Occipital lobe (tissue), 1 donor: ENCODE measurements at regions not wholly inside any gene's neighbourhood (a gene's known extent, or its start where the extent isn't known, plus 50 kb on each side); places are given as distances from the start of the nearest gene placed in this dataset.
"Not testable (repeated sequence)": the region's sequence is repeated elsewhere in the genome, so short reads cannot be mapped to it uniquely, and the experiment has no call there.

ENCODE experiments used
- DNase-seq: peaks from one replicate; lab custom pipeline; 2025; lab: John Stamatoyannopoulos, UW

DNA sequence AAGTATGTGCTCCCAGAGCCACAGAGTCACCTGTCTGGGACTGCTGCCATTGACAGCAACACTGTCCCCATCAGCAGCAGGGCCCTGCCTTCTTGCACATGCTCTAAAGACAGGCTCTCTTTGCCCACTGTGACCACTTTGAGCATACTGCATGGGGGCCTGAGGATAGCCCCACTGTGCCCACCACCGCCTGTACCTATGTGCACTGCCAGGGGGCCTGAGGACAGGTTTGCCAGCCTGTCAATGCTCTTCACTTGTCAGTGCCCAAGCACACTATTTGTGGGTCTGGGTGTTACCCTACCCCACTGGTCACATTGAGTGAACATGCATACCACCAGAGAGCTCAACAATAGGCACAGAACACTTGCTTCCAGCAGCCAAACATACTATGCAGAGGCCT is 1137.0 kb upstream of the FANCL start:
- DNase-seq, result no peak

DNA sequence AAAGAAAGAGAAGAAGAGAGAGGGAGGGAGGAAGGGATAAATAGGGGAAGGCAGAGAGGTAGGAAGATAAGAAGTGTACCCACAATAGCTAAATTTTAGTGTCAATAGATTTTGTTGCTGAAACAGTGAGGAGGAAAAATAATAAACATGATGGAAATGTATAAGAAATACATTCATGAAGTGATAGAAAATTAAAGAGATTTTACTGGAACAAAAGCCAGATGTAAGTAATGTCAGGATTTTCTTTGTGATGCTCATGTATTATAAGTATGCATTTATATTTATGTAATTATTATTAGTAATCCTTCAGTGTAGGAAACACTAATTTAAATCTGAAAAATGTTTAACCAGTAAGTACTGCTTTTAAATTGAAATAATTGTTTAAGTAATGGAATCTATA is 1125.2 kb upstream of the FANCL start:
- DNase-seq, result no peak

DNA sequence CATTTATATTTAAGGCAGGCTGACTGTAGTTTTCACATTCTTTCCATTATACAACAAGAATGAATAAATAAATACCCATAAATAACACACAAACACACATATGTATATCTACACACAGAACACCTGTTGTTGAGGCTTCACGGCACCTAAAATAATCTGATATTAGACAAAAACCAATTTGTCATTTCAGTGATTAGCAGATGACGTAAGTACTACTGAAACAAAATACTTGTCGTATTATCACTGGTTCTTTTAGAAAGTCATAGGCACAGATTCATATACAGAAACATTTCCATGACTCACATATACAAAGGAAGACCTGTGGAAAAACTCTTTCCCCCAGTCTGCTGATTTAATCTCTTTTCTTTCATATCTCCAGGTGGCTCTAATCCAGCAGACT is 1113.4 kb upstream of the FANCL start:
- no peak for DNase-seq

DNA sequence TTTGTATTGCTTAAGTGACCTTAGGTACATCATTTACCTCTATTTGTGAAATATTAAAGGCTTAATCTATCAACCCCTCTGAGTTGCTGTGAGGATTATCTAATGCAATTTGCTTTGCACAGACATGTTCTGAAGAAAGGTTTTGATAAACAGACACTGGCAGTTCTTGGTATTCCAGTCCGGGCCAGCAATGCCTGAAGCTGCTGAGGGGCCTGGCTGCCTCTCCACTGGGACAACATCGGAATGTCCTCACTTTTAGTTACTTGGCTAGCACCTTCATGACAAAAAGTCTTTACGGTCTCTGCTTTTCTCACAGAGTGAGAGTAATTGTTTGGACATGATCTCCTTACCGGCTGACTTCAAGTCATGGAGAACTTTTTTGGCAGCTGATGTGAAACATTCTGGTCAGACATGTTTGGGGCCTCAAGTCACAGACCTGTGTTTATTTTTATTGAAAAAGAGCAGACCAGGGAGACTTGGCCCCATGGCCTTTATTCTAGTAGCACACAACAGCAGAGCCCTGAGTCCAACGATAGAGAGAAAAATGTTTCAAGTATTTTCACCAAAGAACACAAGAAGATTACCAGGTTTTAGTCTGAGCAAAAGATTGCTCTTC is 1112.3 kb upstream of the FANCL start:
- DNase-seq, result no peak

DNA sequence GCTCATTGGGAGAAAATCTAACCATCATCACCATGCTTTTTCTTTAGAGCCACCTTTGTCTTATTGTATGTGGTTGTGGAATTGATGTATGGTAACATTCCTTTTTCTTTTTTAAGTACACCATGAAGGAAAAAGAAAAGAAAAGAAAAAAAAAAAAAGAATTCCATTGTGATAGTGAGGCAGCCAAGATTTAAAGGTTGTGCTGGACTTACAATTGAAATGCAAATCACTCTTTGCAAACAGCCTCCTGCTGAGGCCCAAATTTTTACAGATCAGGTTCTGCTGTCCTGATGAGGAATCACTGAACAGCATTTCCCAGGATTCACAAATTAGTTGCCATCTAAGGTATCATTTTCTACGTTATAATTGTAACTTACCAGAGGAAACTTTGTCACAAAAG is 1101.0 kb upstream of the FANCL start:
- DNase-seq, result no peak

DNA sequence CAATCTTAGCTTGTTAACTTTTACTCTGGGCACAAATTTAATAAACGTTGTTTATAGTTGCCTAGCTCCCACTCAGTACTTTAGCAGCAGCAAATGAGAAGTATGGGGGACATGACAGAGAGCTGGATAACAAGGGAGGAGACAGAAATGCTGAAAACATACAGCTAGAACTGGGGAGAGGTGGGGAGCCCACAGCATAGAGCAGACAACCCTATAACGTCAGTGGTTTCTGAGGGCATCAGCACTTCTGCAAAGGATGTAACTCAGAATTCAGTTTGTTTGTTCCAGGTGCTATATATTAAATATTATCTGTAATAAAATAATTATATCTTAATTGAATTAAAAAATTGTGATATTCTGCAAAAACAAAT is 1098.7 kb upstream of the FANCL start:
- DNase-seq, result no peak

DNA sequence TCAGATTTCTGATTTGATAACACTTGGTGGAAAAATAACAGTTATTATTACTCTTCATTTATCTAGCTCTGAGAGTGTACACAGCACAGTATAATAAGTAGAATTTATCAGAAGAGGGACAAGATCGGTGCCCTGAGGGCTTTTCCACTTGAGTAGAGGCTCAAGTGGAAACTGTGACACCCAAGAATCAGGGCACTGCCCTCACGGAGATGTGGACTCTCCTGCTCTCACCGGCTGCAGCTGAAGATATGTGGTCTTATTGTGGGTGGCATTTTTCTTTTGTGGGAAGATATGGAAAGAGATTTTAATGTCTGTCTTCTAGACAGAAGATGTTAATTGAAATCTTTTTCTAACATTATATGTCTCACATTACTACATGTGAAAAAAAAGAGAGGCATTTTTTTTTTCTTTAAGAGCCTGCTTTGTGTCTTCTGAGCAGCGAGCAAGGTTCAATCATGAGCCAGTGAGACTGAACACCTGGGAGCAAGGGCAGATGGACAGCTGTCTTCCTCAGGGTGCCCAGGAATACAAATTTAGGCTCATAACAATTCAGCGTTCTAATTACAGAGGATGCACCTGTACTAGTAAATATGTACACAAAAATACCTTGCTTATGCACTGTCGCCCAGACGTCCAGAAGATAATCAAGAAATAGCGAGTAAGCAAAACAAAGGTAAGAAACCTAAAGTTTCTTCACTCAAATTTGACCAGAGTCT is 1098.2 kb upstream of the FANCL start:
- no peak for DNase-seq

DNA sequence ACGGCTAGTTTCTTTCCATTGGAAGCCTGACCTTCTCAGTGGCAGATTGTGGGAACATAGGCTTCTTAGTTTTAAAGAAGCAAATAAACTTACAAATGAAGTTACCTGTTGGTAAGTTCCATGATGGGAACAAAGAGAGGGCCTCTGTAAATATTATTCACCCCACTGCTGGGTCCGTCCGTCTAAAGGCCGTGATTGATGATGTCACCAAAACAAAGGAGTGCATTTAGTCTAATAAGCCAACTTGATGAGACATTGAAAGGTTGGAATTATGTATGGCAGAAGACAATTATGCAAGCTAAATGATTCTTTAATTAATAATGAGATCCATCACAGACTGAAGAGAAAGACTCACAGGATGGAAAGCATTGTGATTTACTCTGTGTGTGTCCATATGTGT is 1091.9 kb upstream of the FANCL start:
- no peak for DNase-seq

DNA sequence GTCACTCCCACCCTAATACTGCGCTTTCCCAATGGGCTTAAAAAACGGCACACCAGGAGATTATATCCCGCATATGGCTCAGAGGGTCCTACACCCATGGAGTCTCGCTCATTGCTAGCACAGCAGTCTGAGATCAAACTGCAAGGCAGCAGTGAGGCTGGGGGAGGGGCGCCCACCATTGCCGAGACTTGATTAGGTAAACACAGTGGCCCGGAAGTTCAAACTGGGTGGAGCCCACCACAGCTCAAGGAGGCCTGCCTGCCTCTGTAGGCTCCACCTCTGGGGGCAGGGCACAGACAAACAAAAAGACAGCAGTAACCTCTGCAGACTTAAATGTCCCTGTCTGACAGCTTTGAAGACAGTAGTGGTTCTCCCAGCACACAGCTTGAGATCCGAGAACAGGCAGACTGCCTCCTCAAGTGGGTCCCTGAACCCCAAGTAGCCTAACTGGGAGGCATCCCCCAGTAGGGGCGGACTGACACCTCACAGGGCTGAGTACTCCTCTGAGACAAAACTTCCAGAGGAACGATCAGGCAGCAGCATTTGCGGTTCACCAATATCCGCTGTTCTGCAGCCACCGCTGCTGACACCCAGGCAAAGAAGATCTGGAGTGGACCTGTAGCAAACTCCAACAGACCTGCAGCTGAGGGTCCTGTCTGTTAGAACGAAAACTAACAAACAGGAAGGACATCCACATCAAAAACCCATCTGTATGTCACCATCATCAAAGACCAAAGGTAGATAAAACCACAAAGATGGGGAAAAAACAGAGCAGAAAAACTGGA is 1085.6 kb upstream of the FANCL start:
- not testable (repeated sequence) for DNase-seq

DNA sequence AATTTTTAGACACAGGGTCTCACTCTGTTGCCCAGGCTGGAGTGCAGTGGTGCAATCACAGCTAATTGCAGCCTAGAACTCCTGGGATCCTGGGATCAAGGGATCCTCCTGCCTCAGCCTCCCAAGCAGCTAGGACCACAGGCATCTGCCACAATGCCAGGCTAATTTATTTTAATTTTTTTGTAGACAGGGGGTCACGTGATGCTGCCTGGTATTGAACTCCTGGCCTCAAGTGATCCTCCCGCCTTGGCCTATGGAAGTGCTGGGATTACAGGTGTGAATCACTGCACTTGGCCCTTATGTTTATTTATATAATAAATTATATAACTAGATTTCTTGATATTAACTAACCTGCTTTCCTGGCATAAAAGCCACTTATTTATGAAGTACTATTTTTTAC is 1081.7 kb upstream of the FANCL start:
- no peak for DNase-seq

DNA sequence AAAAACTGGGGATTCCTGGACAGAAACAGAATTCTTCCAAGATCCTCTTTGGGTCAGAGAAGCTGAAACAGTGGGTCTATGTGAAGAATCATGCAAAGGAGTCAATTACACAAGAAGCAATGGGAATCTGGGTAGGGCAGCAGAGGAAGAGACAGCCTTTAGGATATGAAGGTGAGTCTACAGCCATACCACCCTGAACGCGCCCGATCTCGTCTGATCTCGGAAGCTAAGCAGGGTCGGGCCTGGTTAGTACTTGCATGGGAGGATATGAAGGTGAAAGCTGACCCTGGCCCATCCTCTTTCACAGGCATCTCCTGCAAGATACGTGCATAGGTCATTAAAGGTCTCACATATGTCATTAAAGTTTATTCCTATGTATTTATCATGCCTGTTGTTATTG is 1080.9 kb upstream of the FANCL start:
- no peak for DNase-seq

DNA sequence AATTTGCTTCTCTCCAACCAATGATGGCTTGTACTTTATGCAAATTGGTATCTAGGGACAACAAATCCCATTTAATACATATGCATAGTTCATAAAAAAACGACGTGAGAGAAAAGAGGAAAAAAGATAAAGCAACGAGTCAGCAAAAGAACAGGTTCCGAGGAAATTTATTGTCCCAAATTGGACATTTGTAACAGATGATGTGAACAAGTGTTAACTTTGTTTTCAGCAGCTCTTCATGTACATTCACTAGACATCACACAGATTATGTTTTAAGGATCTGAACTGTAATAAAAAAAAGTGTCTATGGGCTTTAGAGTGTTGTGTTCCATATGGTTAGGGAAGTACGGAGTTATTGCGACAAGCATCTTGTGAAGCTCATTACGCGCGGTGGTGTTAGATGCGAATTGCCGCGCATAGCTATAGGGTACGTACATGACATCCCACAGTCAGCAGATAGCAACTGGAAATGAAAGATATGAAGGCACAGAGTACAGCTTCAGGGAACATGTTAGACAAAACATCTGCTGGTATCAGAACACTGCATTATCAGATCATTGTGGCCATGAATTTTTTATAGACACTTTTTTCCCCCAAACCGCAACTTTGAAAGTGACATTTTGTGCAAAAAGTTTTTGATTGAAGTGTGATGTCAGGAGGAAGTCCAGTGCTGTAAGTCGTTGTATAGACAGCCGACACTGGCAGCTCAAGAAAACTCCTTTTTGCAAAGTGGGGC is 1073.1 kb upstream of the FANCL start:
- no peak for DNase-seq

DNA sequence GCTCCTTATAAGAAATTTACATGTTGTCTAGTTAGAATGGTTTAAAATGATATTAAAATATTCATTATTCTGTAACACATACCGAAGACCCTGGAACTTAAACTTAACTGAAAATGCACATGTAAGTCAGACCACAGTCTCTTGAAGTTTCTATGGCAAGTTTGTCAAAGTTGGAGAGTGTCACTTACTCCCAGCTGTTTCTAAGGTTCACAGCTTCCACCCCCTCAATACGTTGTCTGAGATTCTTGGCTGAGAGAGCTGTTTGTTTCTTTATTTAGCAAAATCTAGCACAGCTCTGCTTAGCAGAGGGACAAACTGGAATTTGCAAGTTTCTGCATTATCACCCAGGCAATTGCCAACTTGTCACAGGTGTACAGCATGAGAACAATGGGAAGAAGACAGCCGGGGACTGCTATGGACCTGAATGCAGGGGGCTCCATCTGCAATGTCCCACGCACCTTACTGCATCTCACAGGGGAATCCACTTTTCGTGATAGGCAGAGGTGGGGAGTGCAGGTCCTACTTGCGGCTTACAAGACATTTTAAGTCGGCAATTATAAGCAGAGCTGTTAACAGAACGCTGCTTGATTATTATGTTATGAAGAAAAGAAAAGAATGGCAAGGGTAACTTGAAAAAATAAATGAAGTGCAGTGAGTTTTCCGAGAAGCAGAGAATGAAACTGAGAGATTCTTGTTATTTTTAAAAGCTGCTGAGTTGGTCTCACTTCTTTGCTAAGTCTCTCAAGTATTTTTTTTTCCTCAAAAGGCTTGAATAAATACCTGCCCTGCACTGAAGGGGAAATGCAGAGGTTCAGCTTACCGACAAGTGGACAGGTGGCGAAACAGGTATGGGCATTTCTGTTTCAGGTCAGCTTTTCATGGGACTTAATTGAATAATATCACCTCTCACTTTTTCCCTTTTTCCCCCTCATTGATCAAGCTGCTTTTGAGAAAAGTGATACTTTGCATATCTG is 1072.1 kb upstream of the FANCL start:
- no peak for DNase-seq

DNA sequence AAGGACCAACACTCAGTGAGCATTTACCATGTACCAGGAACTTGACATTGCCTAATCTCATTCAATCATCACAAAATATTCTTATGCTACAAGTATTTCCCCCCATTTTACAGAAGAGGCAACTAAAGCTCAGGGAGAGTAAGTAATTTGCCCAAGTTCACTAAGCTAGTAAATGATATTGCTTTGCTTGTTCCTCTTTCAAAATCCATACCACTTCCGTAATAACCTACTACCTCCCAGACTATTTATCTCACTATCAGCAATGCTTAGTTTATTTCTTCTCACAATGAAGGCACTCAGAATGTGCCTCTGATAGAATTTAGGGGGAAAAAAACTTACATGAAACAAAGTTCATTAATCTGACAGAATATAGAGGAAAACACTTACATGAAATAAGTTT is 1070.9 kb upstream of the FANCL start:
- no peak for DNase-seq

DNA sequence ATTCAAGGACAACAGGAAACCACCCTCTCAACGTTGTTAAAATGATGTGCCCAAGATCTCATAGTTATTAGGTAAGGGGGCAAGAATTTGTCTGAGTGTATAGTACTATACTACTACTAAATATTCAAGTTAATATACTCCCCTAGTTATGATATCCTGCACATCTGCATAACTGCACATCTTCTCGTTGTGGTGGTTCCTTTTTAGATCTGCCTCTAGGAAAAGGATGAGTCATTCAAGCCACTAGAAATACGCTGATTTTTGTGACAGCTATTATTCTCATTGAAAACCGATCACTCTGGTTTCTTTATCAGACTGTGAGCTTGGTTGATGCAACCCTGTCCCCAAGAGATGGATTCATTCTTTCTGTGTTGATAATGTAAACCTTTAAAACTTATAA is 1067.0 kb upstream of the FANCL start:
- no peak for DNase-seq

DNA sequence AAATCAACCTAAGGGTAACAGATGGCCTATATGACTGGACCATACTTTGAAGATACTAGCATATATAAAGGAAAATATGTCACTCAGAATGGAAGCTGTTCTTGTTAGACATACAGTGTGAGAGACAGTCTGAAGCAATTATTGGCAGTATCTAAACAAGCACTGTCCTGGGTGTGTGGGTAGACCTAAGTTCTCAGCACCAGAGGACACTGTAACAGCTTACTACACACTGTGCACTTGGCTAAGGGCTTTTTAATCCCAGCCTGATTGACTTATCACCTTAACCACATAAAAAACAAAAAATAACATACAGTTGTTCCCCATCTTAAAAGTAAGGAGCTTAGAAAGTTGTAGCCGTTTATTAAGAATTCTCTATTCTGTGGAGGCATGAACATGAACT is 1066.1 kb upstream of the FANCL start:
- DNase-seq, result no peak

DNA sequence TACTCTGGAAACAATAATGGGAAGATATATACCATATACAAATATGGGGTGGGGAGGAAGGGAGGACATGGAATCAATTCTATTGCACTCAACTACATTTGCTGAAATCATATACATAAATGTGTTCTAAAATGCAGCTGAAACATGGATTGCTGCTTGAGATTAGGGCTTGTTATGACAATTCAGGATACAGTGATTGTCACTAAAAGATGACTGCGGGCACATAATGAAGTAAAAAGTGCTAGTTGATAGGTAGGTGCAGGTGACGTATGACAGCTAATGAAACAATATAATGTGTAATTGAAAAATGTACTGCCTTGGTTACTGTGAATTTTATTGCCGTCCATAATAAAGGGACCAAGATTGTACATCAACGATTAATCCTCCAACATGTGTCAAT is 1062.1 kb upstream of the FANCL start:
- DNase-seq, result no peak

DNA sequence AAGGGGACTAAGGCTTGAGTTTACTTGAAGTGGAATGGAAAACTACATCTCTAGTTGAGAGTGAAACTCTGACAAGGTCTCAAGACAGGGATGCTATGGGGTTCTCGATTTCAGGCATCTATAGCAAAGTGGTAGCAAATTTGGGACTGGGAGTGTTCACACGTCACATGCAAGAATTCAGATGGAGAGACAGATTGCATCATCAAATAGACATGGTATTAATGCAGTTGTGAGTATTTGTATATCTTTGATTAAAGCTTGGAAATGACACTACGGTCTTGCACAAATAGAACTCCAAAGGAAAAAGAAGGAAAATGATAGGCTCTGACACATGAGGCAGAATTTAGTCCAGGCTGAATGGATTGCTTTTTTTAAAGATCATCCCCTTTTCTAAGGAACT is 1061.6 kb upstream of the FANCL start:
- DNase-seq, result no peak

DNA sequence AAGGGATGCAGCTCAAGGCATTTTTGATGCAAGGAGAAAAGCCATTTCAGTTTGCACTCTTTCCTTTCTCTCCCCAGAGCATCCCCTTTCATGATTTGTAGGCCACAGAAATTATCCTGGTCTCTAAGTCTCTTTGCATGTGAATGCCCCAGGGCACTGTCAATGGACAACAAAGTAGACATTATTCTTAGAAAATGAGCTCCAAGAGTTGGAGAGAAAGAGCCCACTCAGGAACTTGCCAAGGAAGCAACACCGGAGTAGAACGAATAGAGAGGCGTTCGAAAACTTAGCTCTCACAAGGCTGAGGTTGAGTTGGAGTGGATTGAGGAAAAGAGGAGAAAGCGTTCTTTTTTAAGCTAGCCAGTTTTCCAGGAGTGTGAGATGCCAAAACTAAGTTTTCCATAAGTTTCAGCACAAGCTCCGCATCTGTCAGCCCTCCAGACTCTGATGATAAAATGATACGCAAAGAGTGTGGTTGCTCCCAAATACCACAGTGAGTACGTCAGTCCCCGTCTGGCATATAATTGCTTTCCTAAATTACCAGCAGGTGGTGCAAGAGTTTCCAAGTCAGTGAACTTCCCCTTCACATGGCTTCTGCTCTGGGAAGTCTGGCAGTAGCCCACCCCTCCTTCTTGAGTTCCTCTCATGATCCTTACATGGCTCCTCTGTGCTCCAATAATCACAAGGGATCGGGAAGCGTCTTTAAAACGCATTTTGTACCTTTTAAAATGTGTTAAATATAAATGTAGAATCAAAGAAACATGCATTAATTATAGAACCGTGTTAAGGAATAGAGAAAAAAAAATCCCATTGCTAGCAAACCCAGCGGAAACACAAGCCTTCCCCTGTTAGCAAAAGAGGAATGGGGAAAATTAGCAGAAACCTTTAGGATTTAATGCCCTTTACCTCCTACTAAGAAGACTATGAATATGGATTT is 1060.6 kb upstream of the FANCL start:
- peak; percentile 16 for DNase-seq

DNA sequence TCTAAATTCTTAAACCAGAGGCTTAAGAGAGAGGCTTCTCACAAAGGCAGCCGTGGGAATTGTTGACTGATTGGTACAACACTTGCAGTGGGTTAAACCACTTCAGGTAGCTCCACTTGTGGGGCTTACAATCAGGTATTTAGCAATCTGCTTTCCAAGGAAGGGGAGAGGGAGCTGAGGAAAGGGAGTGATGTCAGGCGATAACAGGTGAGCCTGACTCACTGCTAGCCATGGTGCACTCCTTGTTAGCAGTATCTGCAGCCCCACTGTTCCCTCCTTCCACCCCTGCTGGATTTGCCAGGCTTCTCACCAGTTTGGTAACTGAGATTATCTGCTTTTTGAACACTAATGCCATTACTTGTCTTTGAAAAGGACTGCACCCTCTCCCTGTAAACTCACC is 1056.7 kb upstream of the FANCL start:
- no peak for DNase-seq
